ENCODE measurements at regions not wholly inside any gene's neighbourhood (a gene's known extent, or its start where the extent isn't known, plus 50 kb on each side); places are given as distances from the start of the nearest gene placed in this dataset.

DNA sequence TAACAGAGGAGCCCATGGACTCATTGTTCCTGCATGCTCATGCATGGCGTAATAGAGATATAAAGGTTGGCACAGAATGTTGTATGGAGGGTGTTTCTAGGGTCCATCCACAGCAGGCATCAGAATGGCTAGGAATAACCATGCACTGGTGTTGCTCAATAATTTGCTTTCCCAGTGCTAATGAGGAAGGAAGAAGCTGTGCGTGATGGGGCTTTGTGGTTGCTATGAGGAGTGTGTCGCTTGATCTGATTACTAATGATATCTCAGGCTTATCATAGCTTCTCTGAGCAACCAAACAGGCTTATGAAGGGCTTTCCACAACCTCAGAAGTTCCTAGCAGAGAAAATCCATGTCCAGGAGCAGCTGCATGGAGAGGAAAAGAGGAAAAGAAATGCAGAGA is 151.3 kb upstream of the TRPC7 start:
- 65% methylated on average over 3 of the region's 3 CpGs for WGBS

GRCh38 chr5:136513430-136513829 is 148.1 kb upstream of the TRPC7 start:
- no peak for DNase-seq (ENCODE audit: extremely low spot score)
- Histone ChIP-seq H3K4me1 (ENCODE audit: insufficient read depth) (no peaks in the 10 kb centered on the region), H3K4me3 (ENCODE audit: low read depth, low read length) (no peak overlapping the region), H3K36me3 (ENCODE audit: insufficient read depth) (no peaks in the 10 kb centered on the region), H3K27ac (ENCODE audit: low read depth) (no peak overlapping the region)
- WGBS, result 47% methylated on average over 3 of the region's 3 CpGs

More for the DNA sequence above, 151.3 kb upstream of the TRPC7 start:
- no peak for DNase-seq (ENCODE audit: extremely low spot score)
- H3K4me3 ChIP-seq (ENCODE audit: low read depth, low read length), result no peak overlapping the region
- H3K36me3 ChIP-seq (ENCODE audit: insufficient read depth), result no peaks in the 10 kb centered on the region
- H3K27ac ChIP-seq (ENCODE audit: low read depth), result no peak overlapping the region
- H3K4me1 ChIP-seq (ENCODE audit: insufficient read depth), result no peaks in the 10 kb centered on the region

DNA sequence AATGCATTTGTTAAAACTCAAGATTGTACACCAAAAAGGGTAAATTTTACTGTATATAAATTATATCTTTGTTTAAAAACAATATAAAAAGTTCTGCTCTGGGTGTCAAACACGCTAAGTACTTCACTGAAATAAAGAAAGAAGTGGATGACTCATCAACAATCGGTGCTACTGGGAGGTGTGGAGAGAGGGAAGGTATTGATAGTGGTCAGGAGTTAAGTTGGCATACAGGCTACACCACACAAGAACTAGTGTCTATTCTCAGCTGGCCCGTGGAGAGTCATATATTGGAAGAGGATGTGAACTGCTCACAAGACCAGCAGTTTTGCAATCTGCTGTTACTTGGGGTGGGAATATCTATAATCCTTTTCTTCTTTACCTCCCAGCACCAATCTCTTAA is 145.7 kb upstream of the TRPC7 start:
- Histone ChIP-seq H3K27ac (ENCODE audit: low read depth) (no peak overlapping the region), H3K4me3 (ENCODE audit: low read depth, low read length) (no peak overlapping the region), H3K4me1 (ENCODE audit: insufficient read depth) (no peaks in the 10 kb centered on the region), H3K36me3 (ENCODE audit: insufficient read depth) (no peaks in the 10 kb centered on the region)
- whole genome bisulfite sequencing, result 58% methylated on average over 3 of the region's 3 CpGs
- no peak for DNase-seq (ENCODE audit: extremely low spot score)

- no peak overlapping the region for H3K27ac ChIP-seq (ENCODE audit: low read depth)
- DNase-seq (ENCODE audit: extremely low spot score), result no peak
- no peaks in the 10 kb centered on the region for H3K4me1 ChIP-seq (ENCODE audit: insufficient read depth)
- H3K36me3 ChIP-seq (ENCODE audit: insufficient read depth), result no peaks in the 10 kb centered on the region
- no peak overlapping the region for H3K4me3 ChIP-seq (ENCODE audit: low read depth, low read length)
Observed at GRCh38 chr5:136510481-136510880, 145.1 kb upstream of the TRPC7 start.

DNA sequence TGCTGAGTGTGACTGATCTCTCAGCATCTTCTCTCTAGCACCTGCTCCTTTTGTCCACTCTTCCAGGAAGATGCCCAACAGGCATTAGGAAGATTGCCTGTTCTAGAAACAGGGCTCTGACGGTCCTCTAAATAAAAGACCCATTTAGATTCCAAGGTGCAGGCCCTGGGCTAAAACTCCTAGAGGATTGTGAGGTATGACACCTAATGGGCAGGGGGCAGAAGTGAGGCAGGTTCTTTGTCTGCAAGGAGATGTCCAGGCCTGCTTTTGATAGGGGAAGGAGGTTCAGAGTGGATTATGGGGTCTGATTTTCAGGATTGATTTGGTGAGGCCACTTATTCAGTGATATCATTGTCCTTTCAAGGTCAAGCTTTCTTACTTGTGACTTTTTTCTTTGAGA is 140.8 kb upstream of the TRPC7 start:
- 40% methylated on average over 1 of the region's 1 CpG for WGBS
- H3K4me3 ChIP-seq (ENCODE audit: low read depth, low read length), result no peak overlapping the region
- H3K36me3 ChIP-seq (ENCODE audit: insufficient read depth), result no peaks in the 10 kb centered on the region
- H3K4me1 ChIP-seq (ENCODE audit: insufficient read depth), result no peaks in the 10 kb centered on the region
- DNase-seq (ENCODE audit: extremely low spot score), result no peak
- H3K27ac ChIP-seq (ENCODE audit: low read depth), result no peak overlapping the region

GRCh38 chr5:136501133-136501532 is 135.8 kb upstream of the TRPC7 start:
- Histone ChIP-seq H3K27ac (ENCODE audit: low read depth) (no peak overlapping the region), H3K4me3 (ENCODE audit: low read depth, low read length) (no peak overlapping the region), H3K36me3 (ENCODE audit: insufficient read depth) (no peaks in the 10 kb centered on the region), H3K4me1 (ENCODE audit: insufficient read depth) (no peaks in the 10 kb centered on the region)
- DNase-seq (ENCODE audit: extremely low spot score), result no peak
- WGBS, result 47% methylated on average over 1 of the region's 1 CpG

GRCh38 chr5:136492587-136492986 is 127.2 kb upstream of the TRPC7 start:
- DNase-seq (ENCODE audit: extremely low spot score), result no peak
- Histone ChIP-seq H3K4me3 (ENCODE audit: low read depth, low read length) (no peak overlapping the region), H3K36me3 (ENCODE audit: insufficient read depth) (no peaks in the 10 kb centered on the region), H3K4me1 (ENCODE audit: insufficient read depth) (no peaks in the 10 kb centered on the region), H3K27ac (ENCODE audit: low read depth) (no peak overlapping the region)

- H3K4me1 ChIP-seq (ENCODE audit: insufficient read depth), result no peaks in the 10 kb centered on the region
- DNase-seq (ENCODE audit: extremely low spot score), result no peak
- WGBS, result 46% methylated on average over 3 of the region's 3 CpGs
- no peak overlapping the region for H3K27ac ChIP-seq (ENCODE audit: low read depth)
- no peak overlapping the region for H3K4me3 ChIP-seq (ENCODE audit: low read depth, low read length)
- H3K36me3 ChIP-seq (ENCODE audit: insufficient read depth), result no peaks in the 10 kb centered on the region
Observed at GRCh38 chr5:136491806-136492205, 126.5 kb upstream of the TRPC7 start.

GRCh38 chr5:136484808-136485325 is 119.5 kb upstream of the TRPC7 start:
- Histone ChIP-seq H3K4me3 (ENCODE audit: low read depth, low read length) (no peak overlapping the region), H3K27ac (ENCODE audit: low read depth) (no peak overlapping the region), H3K36me3 (ENCODE audit: insufficient read depth) (no peaks in the 10 kb centered on the region), H3K4me1 (ENCODE audit: insufficient read depth) (no peaks in the 10 kb centered on the region)
- WGBS, result 92% methylated on average over 3 of the region's 3 CpGs
- no peak for DNase-seq (ENCODE audit: extremely low spot score)

- Histone ChIP-seq H3K36me3 (ENCODE audit: insufficient read depth) (no peaks in the 10 kb centered on the region), H3K4me3 (ENCODE audit: low read depth, low read length) (no peak overlapping the region), H3K27ac (ENCODE audit: low read depth) (no peak overlapping the region), H3K4me1 (ENCODE audit: insufficient read depth) (no peaks in the 10 kb centered on the region)
- WGBS, result 72% methylated on average over 2 of the region's 2 CpGs
- no peak for DNase-seq (ENCODE audit: extremely low spot score)
Observed at GRCh38 chr5:136482206-136482605, 116.9 kb upstream of the TRPC7 start.

GRCh38 chr5:136474466-136474865 is 109.1 kb upstream of the TRPC7 start:
- H3K36me3 ChIP-seq (ENCODE audit: insufficient read depth), result no peaks in the 10 kb centered on the region
- H3K4me1 ChIP-seq (ENCODE audit: insufficient read depth), result no peaks in the 10 kb centered on the region
- no peak for DNase-seq (ENCODE audit: extremely low spot score)
- no peak overlapping the region for H3K4me3 ChIP-seq (ENCODE audit: low read depth, low read length)
- WGBS, result 74% methylated on average over 3 of the region's 3 CpGs
- no peak overlapping the region for H3K27ac ChIP-seq (ENCODE audit: low read depth)

DNA sequence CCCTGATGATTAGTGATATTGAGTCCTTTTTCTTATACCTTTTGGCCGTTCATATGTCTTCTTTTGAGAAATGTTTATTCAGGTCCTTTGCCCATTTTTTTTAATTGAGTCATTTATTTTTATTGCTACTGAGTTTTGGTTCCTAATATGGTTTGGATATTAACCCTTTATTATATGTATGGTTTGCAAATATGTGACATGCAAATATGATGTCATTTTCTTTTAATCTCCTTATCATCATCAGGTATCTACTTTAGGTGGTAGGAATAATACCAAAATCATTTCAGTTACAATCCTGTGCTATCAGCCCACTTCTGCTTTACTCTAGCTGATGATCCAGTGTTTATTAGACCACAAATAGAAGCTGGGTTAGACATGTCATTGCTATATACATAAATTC is 102.3 kb upstream of the TRPC7 start:
- no peaks in the 10 kb centered on the region for H3K4me1 ChIP-seq (ENCODE audit: insufficient read depth)
- WGBS, result 56% methylated on average over 1 of the region's 1 CpG
- no peak overlapping the region for H3K4me3 ChIP-seq (ENCODE audit: low read depth, low read length)
- DNase-seq (ENCODE audit: extremely low spot score), result no peak
- H3K36me3 ChIP-seq (ENCODE audit: insufficient read depth), result no peaks in the 10 kb centered on the region
- no peak overlapping the region for H3K27ac ChIP-seq (ENCODE audit: low read depth)

- DNase-seq (ENCODE audit: extremely low spot score), result no peak
- 67% methylated on average over 3 of the region's 3 CpGs for WGBS
- Histone ChIP-seq H3K27ac (ENCODE audit: low read depth) (no peak overlapping the region), H3K4me1 (ENCODE audit: insufficient read depth) (no peaks in the 10 kb centered on the region), H3K36me3 (ENCODE audit: insufficient read depth) (no peaks in the 10 kb centered on the region), H3K4me3 (ENCODE audit: low read depth, low read length) (no peak overlapping the region)
Observed at GRCh38 chr5:136466041-136466415, 100.7 kb upstream of the TRPC7 start.

DNA sequence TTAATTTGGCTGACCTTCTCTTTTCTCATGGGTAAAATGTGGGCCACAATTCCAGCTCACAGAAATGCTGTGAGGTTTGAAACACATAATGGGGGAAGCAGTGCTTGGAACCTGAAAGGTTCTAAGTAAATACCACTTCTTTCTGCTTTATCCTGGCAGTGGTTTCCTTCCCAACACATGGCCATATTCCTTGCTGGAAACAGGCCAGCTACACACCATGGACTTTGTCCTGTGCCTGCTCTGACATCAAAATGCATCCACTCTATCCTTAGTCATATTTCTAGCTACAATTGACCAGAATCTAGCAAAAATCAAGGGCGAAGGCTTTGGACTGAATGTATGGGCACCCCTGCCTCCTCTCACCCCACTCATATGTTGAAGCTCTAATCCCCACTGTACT is 93.1 kb upstream of the TRPC7 start:
- WGBS, result 93% methylated on average over 1 of the region's 1 CpG
- Histone ChIP-seq H3K36me3 (ENCODE audit: insufficient read depth) (no peaks in the 10 kb centered on the region), H3K27ac (ENCODE audit: low read depth) (no peak overlapping the region), H3K4me1 (ENCODE audit: insufficient read depth) (no peaks in the 10 kb centered on the region), H3K4me3 (ENCODE audit: low read depth, low read length) (no peak overlapping the region)
- DNase-seq (ENCODE audit: extremely low spot score), result no peak

- H3K27ac ChIP-seq (ENCODE audit: low read depth), result no peak overlapping the region
- H3K4me1 ChIP-seq (ENCODE audit: insufficient read depth), result no peaks in the 10 kb centered on the region
- 60% methylated on average over 2 of the region's 2 CpGs for WGBS
- H3K36me3 ChIP-seq (ENCODE audit: insufficient read depth), result no peaks in the 10 kb centered on the region
- no peak for DNase-seq (ENCODE audit: extremely low spot score)
- H3K4me3 ChIP-seq (ENCODE audit: low read depth, low read length), result no peak overlapping the region
Observed at GRCh38 chr5:136457390-136458013, 92.2 kb upstream of the TRPC7 start.
